ENCODE measurements at regions not wholly inside any gene's neighbourhood (a gene's known extent, or its start where the extent isn't known, plus 50 kb on each side); places are given as distances from the start of the nearest gene placed in this dataset.
A peak's percentile ranks its signal among the peaks of the same experiment; 100 is the strongest.
"Not testable (repeated sequence)": the region's sequence is repeated elsewhere in the genome, so short reads cannot be mapped to it uniquely, and the experiment has no call there.

DNA sequence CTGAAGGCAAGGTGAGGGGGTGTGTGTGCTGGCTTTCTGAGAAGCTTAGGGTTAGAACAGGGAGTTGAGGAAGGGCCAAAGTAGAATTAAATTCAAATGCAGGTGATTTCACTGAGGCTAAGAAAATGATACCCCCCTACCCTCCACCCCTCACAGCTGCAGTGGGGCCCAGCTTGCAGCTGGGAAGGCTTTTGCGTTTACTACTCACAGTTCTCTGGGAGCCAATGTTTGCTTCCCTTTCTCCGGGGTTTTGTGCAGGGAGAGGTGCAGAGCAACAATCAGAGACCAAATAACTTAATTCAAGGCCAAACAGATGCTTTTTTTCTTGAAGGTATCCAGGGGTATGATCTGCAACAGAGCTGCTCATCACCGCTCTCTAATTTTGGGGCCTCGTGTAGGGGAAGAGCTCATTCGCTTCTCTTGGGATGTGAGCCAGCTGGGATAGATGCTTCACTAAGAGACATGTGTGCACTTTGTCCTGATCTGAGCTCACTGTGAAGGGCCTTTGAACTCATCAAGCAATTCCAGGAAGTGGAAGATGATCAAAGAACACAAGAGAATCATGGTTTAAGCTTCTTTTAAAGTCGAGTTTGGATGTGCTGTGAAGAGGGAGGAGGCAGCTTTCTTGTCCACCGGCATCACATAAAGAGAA is 122.7 kb upstream of the C1GALT1C1 start:
- peak; percentile 79 for DNase-seq

DNA sequence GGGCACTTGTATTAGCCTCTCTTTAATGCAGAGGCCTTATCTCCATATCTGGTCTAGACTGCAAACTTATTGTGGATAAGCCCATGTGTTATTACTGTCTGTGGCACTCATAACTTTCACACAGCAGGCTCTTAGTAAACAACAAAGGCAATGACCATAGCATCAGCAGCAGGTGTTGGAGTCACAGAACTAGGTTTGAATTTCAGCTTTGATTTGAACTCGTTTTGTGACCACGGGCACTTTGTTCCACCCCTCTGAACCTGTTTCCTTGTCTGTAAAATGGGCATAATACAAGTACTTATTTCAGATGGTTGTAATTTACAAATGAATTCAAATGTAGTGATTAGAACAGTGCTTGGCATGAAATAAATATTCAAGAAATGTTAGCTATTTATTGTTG is 121.8 kb upstream of the C1GALT1C1 start:
- no peak for DNase-seq

DNA sequence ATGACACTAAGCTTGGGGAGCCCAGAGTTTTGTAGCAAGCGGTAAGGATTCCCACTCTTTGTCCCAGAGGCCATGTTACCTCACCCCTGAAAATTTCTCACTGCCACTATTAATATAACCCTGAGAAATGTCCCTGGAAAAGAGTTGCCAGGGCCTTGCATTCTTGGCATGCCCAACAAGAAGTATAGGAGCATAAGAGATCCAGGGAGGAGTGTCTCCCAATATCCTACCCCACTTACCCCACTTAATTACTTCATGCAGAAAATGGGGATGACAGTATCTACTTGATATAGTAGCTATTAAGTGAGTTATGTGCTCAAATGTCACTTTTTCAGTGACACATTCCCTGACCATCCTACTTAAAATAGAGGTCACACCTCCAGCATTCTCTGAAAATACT is 120.5 kb upstream of the C1GALT1C1 start:
- DNase-seq, result no peak

DNA sequence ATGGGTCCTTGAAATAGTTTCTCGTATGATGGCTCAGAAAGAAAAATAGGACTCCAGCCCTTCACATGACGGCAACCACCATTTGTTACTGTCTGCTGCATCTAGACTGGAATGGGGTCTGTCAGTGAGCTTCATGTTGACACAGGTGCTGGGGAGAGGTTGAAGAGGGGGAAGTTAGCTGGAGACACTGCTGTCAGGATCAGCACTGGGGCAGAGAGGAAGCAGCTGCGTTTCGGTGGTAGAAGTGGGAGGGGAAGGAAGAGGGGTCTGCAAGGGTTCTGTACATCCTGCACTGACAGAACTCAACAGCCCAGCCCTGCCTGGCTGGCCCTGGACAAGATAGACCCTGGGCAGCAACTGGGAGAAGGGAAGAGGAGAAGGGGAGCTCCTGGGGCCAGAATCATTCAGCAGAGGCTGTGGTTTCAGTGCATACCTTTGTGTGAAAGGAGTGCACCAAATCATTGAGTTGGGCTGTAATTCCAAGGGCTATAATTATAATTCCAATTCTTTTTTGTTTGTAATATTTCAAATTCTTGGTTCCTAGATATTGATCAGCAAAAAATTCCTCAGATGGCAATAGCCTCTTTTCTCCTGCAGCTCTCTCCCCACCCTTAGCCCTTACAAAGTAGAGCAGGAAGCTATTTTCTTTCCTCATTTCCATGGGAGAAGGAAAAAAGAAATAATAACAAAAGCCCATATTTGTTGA is 119.4 kb upstream of the C1GALT1C1 start:
- DNase-seq, result peak; percentile 55

DNA sequence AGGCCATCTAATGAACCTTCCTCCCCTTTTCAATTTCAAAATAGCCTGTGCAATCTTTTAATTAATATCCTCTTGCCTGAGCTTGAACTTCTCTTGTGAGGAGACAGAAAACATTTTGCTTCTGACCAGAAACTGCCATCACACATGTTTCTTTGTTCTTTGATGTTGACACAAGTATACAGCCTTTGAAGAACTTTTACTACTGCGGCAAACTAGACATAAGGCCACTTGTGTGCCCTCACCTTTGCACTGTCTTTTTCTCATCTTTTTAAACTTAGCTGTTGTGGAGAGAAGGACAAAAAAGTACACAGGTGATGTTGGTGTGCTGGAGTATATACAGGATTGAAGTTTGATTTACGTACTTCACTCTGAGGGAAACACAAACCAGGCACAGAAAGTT is 116.3 kb upstream of the C1GALT1C1 start:
- DNase-seq, result no peak

DNA sequence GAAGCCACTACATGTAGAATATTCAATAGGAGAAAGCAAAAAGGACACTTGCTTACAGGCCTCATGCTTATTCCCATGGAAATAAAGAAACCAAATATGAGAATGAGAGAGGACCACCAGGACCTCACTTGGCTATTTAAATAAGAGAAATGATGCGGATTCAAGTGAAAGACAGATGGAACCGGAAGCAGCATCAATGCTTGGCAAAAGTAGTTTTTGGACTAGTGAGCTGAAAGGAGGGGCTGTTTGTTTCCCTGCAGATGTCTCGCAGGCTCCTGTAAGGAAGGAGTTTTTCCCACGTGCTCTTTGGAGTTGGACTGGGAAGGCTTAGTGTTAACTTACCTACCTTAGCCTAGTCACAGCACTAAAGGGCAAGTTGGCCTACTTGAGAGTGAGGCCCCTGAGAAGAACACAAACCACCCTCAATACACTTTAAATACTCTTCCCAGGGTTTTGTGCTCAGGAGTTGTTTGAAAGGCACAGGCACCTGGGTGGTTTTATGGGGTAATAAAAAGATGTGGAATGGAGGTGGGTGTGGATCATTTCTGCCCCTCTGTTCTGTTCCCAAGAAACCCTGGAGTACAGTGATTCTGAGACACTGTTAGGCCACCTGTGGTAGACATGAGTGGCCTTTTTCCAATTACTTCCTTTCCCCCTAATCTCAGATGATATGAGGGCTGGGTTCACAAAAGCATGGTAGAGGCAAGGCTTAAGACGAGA is 113.3 kb upstream of the C1GALT1C1 start:
- DNase-seq, result peak; percentile 60

DNA sequence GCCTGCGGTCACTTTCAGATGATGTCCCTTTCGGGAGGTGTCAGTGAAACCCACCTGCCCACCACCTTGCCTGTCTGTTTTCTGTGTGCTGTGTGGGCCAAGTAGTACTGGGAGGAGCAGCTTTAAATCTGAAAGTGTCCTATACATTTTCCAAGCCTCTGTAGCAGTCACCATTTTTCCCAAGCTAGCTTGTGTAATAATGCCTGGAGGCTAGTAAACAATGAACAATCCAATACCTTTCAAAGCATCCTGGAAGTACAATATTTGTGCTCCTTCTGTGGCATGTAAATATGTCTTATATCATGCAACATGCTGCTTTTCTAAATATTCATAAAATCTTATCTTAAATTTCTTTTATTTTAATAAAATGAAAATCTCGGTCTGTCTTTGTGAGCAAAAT is 111.6 kb upstream of the C1GALT1C1 start:
- no peak for DNase-seq

DNA sequence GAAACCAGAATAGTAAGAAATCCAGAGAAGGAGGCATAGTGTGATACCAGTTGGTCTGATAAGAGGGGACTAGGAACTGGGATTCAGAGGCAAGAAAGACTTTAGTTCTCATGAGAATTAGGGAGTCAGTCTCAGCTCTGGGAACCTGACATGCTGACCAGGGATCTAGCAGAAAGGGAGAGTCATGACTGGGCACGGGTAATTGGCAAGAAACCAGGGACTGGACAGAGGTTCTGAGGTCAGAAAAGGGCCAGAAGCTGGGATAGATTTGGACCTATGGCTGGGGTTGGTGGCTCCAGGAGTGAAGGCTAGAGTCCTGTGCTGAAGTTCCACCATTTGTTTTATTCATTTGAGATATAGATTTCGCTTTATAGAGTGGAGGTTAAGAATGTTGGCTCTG is 110.2 kb upstream of the C1GALT1C1 start:
- no peak for DNase-seq

DNA sequence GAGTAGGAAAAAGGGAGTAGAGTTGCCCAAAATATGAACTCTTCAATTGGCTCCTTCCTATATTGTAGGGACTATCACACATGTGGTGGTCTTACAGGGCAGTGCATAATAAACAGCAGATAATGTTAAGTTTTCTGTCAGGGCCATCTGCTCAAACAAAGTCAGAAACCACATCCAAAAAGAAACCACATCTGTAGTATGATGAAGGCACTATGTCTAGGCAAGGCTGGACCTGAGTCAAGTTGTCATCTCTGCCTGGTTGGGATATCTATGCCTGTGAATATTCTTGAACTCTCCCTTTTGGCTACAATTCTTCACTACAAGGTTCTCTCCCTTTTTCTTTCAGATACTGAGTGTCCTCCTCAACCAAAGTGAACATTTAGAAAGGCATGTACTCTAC is 109.4 kb upstream of the C1GALT1C1 start:
- DNase-seq, result no peak

DNA sequence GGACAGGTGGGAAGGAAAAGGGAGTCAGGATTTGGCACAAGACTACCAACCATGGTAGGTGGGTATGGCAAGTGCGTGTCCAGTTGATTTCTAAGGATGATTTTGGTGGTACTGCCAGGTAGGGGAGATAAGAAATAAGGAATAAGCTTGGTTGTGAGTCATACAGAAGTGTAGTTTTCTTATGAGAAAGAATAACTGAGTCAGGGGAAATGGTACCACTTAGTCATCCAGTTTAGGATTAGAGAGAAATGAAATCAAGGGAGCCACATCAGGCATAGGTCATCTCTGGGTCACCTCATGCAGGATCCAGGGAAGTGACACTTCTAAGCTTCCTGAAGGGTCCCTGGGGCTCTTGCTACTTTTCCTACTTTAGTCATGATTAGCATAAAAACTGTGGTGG is 107.1 kb upstream of the C1GALT1C1 start:
- DNase-seq, result no peak

DNA sequence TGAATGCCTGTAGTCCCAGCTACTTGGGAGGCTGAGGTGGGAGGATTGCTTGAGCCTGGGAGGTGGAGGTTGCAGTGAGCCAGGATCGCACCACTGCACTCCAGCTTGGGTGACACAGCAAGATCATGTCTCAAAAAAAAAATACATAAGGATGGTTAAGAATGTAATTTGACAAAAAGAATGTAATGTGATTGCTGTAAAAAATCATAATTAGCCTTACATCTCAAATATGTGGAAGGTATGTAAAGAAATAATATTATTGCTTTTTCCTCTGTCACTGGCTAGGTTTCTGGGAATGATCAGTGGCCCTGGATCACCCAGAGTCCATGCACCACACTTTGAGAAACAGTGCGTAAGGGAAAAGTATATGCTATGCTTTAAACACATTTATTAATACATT is 106.1 kb upstream of the C1GALT1C1 start:
- no peak for DNase-seq

DNA sequence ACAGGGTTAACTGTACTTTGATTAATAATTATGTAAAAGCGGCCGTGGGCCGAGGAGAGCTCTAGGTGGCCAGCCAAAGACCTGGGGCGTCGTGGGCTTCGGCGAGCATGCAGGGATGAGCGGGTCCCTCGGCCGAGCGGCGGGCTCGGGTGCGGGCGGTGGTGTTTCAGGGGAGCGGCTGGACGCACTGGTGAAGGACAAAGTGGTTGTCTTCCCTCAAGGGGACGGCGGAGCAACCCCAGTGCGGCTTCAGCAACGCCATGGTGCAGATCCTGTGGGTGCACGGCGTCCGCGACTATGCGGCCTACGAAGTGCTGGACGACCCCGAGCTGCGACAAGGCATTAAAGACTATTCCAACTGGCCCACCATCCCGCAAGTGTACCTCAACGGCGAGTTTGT is 103.0 kb upstream of the C1GALT1C1 start:
- DNase-seq, result no peak

DNA sequence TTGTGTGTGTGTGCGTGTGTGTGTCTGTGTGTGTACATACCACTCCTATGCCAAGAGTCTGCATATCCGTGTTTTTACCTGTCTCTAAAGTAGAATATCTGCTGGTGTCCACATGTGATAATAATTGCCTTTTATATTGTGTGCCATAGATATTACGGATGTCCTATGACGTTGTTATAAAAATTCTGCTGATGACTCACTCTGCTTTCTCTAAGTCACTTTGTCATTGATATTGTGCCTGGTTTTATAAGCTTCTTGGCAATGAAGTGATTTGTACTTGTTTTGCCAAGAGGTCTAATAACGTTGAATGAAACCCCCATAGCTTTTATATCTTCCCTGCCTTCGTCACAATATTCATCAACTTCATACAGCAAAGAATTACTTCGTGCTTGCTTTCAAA is 102.6 kb upstream of the C1GALT1C1 start:
- DNase-seq, result no peak

DNA sequence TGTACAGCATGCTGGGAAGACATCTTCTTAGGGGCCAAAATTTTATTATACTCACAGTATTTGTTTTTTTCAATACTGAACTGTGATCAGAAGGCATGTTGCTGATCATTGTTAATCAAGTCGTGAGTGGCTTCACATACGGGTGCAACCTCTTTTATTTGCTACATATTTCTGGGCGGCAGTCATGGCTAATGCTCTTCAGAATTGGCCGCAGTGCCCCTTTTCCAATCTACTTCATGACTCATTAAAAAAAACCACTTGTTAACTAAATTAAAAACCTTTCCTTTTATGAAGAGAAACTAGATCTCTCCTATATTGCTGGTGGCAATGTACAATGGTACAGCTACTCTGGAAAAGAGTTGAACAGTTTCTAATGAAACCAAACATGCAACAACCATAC is 101.5 kb upstream of the C1GALT1C1 start:
- no peak for DNase-seq

DNA sequence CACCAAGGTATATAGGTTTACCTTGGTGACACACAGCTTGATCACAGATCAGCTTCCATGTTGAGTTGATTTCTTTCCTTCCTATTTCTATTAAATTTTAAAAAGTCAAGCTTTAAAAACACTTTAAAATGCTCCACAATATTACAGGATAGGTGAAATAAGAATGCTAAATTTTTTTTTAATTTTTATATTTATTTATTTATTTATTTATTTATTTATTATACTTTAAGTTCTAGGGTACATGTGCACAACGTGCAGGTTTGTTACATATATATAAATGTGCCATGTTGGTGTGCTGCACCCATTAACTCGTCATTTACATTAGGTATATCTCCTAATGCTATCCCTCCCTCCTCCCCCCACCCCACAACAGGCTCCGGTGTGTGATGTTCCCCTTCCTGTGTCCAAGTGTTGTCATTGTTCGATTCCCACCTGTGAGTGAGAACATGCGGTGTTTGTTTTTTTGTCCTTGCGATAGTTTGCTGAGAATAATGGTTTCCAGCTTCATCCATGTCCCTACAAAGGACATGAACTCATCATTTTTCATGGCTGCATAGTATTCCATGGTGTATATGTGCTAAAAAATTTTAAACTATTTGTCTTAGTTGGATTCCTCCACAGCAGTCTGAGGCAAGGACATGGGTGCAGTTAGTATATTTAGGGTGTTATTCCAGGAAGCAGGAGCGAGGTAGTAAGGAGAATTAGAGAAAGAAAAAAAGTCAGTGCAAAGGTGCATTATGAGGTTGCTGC is 99.8 kb upstream of the C1GALT1C1 start:
- DNase-seq, result not testable (repeated sequence)

DNA sequence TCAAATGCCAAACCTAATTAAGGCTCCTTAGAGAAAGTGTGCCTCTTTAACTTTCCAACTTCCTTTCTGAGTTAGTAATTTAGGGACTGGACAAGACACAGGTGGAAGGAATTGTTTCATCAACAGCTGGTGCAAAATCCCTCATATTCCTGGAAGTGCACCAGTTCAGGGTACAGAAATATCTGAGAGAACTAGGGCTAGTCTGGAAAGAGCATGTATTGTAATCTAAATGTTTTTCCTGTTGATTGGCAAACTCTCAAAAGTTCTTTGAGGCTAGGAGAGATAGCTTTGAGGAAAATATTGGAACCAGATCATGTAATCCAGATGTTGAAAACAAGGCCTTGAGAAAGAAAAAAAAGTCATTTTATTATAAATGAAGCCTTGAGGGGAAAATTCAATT is 98.1 kb upstream of the C1GALT1C1 start:
- peak; percentile 40 for DNase-seq

DNA sequence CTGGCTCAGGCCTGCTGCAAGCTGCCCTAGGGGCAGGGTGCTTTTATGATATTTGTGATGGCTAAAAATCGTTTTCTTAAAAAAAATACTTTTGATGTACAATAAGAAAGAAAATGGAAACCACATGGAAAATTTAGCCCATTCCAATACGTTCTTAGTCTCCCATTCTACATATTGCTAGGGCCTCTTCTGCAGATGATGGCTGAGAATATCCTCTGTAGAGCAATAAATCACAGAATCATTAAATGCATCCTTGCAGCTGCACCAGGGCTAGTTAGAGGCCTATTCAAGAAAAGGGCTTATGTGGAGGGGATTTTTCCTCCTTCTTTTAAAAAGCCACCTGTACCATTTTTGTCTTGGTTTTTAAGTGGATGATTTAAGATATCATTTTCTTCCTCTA is 97.6 kb upstream of the C1GALT1C1 start:
- DNase-seq, result peak; percentile 18

DNA sequence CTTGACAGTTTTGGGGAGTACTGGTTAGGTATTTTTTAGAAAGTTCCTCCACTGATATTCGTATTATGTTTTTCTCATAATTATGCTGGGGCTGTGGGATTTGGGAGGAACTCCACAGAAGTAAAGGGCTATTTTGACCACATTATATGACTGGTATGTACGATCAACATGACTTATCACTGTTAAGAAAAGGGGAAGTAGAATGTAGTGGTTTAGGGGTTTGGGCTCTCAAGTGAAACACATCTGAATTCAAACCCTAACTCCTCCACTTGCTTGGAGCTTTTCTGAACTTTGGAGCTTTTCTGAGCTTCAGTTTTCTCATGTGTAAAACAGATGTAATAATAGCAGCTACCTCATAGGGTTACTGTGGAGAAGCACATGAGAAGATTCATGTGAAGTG is 96.4 kb upstream of the C1GALT1C1 start:
- no peak for DNase-seq

DNA sequence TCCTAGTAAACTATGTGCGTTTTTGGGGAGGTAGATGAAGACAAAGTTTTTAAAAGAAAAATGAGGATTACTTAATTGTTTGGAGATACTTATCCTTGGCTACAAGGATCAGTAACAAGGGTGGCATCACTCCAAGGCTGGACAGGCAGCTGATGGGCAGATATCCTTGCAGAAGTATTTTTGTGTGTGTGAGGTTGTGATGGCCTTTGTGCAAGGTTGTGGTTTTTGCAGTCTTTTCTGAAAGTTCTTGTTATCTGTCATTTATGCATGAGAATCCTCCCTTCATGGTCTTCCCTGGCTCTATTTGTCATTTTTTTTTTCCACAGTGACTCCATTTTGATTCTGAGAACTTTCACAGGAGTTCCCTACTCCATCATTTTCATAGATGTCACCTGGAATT is 96.0 kb upstream of the C1GALT1C1 start:
- no peak for DNase-seq

DNA sequence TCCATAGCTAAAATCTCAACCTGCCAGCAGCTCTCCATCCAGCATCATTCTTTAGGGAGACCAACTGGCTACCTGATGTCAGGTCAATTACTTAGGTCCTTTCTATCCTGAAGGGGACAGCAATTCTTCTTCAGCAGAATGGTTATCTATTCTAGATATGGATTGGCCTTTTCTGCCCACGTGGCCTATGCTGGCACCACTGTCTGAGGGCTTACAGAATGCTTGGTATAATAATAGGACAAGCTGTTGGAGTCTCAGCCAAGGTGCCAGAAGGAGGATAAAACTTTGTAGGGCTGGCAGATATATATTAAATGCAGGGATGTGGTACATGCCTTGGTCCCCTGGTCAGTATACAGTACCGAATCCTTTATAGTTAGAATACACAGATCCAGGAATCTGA is 89.8 kb upstream of the C1GALT1C1 start:
- no peak for DNase-seq

DNA sequence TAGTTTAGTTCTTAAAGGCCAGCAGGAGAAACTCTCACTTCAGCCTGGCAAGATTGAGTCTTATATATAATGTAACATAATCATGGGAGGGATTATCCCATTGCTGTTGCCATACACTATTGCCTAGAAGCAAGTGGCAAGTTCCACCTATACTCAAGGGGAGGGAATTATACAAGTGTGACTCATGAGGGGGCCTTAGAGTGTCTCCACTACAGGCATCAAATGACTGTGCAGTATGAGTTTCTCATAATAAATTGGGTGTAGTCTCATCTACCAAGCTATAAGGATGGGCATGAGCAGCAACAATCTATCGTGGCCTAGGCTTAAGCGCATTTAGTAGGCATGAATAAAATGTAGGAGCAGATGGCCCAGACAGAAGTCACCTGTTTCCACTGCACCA is 89.1 kb upstream of the C1GALT1C1 start:
- no peak for DNase-seq

DNA sequence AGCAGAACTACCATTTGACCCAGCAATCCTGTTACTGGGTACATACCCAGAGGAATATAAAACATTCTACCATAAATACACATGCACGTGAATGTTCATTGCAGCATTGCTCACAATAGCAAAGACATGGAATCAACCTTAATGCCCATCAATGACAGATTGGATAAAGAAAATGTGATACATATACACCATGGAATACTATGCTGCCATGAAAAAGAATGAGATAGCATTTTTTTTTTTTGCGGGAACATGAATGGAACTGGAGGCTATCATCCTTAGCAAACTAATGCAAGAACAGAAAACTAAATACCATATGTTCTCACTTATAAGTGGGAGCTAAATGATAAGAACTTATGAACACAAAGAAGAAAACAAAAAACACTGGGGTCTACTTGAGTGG is 72.5 kb upstream of the C1GALT1C1 start:
- DNase-seq, result not testable (repeated sequence)

DNA sequence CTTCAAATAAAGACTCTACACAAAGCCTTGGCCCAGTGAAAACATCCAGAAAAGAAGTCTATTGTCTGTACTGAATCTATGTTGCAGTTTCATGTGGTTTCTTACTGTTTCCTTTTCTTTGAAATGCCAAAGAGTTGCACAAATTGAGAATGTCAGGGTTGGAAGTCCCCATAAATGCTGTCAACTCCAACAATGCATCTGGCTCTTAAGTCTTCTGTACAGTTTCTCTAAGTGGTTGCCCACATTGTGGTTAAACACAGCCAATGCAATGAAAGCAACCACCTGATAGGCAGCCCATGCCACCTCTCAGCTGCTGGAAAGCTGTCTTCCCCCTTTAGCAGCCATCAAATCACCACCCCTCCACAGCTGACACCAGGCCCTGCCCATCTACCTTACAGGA is 67.2 kb upstream of the C1GALT1C1 start:
- no peak for DNase-seq

Measured in tongue (tissue), 1 donor.